H1 (cell line): ENCODE measurements at regions not wholly inside any gene's neighbourhood (a gene's known extent, or its start where the extent isn't known, plus 50 kb on each side); places are given as distances from the start of the nearest gene placed in this dataset.

Source experiments
- CTCF ChIA-PET: fragments of 300-600 bp; sonication (Branson Sonifier 250); formaldehyde crosslinking; loops from one replicate; lab custom pipeline; 2021; ENCODE audit not compliant: partially characterized antibody; lab: Charles Lee
- POLR2A ChIA-PET: fragments of 300-600 bp; sonication (Branson Sonifier 250); formaldehyde crosslinking; loops from one replicate; lab custom pipeline; 2021; ENCODE audit warnings: inconsistent platforms; ENCODE audit not compliant: partially characterized antibody; lab: Charles Lee
- DNase-seq, 2 experiments: peaks; one replicate each; pipeline versions ENCODE4 v3.0.0 to v3.0.0-alpha.2; 2010 to 2022; ENCODE audit warnings: low spot score in 2 of 2, low read depth in 1 of 2, mixed read lengths in 1 of 2
- FAIRE-seq: peaks from 2 replicates; lab custom pipeline; 2011; peaks lifted over from hg19 to GRCh38; lab: Jason Lieb, UNC
- H2AFZ ChIP-seq: 2 replicates; pipeline ENCODE4 v1.8.1; 2012; ENCODE audit warnings: low read length, inconsistent platforms
- H2AK5ac ChIP-seq: 2 replicates; pipeline ENCODE4 v1.6.1; 2013; ENCODE audit warnings: low read depth, low read length
- H2BK120ac ChIP-seq: replicated peaks from 2 replicates; pipeline ENCODE3; 2013; ENCODE audit warnings: low read depth, low read length, inconsistent platforms
- H2BK12ac ChIP-seq: 2 replicates; pipeline ENCODE4 v1.6.1; 2013; ENCODE audit warnings: low read depth, low read length
- H2BK15ac ChIP-seq: 2 replicates; pipeline ENCODE4 v1.6.1; 2013; ENCODE audit warnings: low read length
- H2BK20ac ChIP-seq: 2 replicates; pipeline ENCODE4 v1.6.1; 2013; ENCODE audit warnings: low read length
- H2BK5ac ChIP-seq: 2 replicates; pipeline ENCODE4 v1.6.1; 2013; ENCODE audit warnings: low read depth, low read length
- H3K14ac ChIP-seq: 2 replicates; pipeline ENCODE4 v1.6.1; 2013; ENCODE audit warnings: inconsistent platforms; ENCODE audit not compliant: insufficient read length
- H3K18ac ChIP-seq: 2 replicates; pipeline ENCODE4 v1.6.1; 2013; ENCODE audit warnings: low read length; ENCODE audit errors: extremely low read depth
- H3K23ac ChIP-seq: 2 replicates; pipeline ENCODE4 v1.6.1; 2013; ENCODE audit warnings: inconsistent platforms; ENCODE audit not compliant: insufficient read length
- H3K23me2 ChIP-seq: 2 replicates; pipeline ENCODE4 v1.6.1; 2013; ENCODE audit warnings: low read depth, low read length
- H3K27ac ChIP-seq: 2 replicates; pipeline ENCODE4 v1.6.1; 2011; ENCODE audit warnings: low read depth, low read length, inconsistent platforms
- H3K27me3 ChIP-seq, 4 experiments: replicated peaks in 1 of 4; 1 replicate in 1 of 4; 2 replicates in 3 of 4; pipeline versions ENCODE4 v1.6.1 to v1.8.1; 2011 to 2013; ENCODE audit warnings: low read length in 3 of 4, mild to moderate bottlenecking in 3 of 4, inconsistent platforms in 2 of 4, mixed read lengths in 2 of 4, moderate library complexity in 1 of 4; ENCODE audit not compliant: control insufficient read depth in 3 of 4, insufficient read depth in 3 of 4; ENCODE audit errors: extremely low read depth in 1 of 4
- H3K36me3 ChIP-seq, 4 experiments: 2 replicates each; pipeline versions ENCODE4 v1.6.1 to v1.8.1; 2011 to 2013; ENCODE audit warnings: mild to moderate bottlenecking in 4 of 4, low read length in 3 of 4, moderate library complexity in 2 of 4, control low read depth in 1 of 4, inconsistent platforms in 1 of 4; ENCODE audit not compliant: insufficient read depth in 4 of 4, control insufficient read depth in 2 of 4
- H3K4ac ChIP-seq: replicated peaks from 2 replicates; pipeline ENCODE3; 2013; ENCODE audit warnings: low read length, low read depth, mixed read lengths, inconsistent platforms; ENCODE audit not compliant: insufficient read length
- H3K4me1 ChIP-seq, 4 experiments: replicated peaks in 1 of 4; 1 replicate in 1 of 4; 2 replicates in 3 of 4; pipeline versions ENCODE4 v1.6.1 to v1.8.1; 2011 to 2013; ENCODE audit warnings: low read length in 3 of 4, inconsistent platforms in 2 of 4, mixed read lengths in 1 of 4; ENCODE audit not compliant: insufficient read depth in 4 of 4, control insufficient read depth in 3 of 4
- H3K4me2 ChIP-seq, 2 experiments: 2 replicates each; pipeline versions ENCODE4 v1.6.1 to v1.8.1; 2011 to 2013; ENCODE audit warnings: low read depth in 2 of 2, low read length in 2 of 2, control low read depth in 1 of 2, inconsistent platforms in 1 of 2, mild to moderate bottlenecking in 1 of 2; ENCODE audit not compliant: insufficient read depth in 1 of 2
- H3K4me3 ChIP-seq, 4 experiments: fragments of 200-600, 300-600 bp in 1 of 4; sonication (generic), shearing (Covaris generic), sonication (Bioruptor Twin) in 1 of 4; 2 replicates each; pipeline versions ENCODE4 v1.5.1 to v1.8.1; 2011 to 2016; ENCODE audit warnings: low read length in 4 of 4, low read depth in 3 of 4, control low read depth in 2 of 4, inconsistent platforms in 2 of 4, mild to moderate bottlenecking in 2 of 4, mixed read lengths in 1 of 4, moderate library complexity in 1 of 4; ENCODE audit not compliant: insufficient read depth in 2 of 4; ENCODE audit errors: extremely low read depth in 1 of 4
- H3K56ac ChIP-seq: replicated peaks from 2 replicates; pipeline ENCODE3; 2013; ENCODE audit warnings: low read depth, mild to moderate bottlenecking, mixed read lengths, low read length, inconsistent platforms; ENCODE audit not compliant: insufficient read length
- H3K79me1 ChIP-seq: 2 replicates; pipeline ENCODE4 v1.6.1; 2013; ENCODE audit warnings: low read depth, low read length, control low read depth
- H3K79me2 ChIP-seq, 2 experiments: 2 replicates each; pipeline versions ENCODE4 v1.6.1 to v1.8.1; 2012 to 2013; ENCODE audit warnings: low read length in 2 of 2, mild to moderate bottlenecking in 2 of 2, inconsistent platforms in 1 of 2; ENCODE audit not compliant: insufficient read depth in 2 of 2, control insufficient read depth in 1 of 2
- H3K9ac ChIP-seq, 4 experiments: replicated peaks in 1 of 4; 1 replicate in 1 of 4; 2 replicates in 3 of 4; pipeline versions ENCODE4 v1.6.1 to v1.8.1; 2011 to 2013; ENCODE audit warnings: low read depth in 3 of 4, low read length in 3 of 4, control low read depth in 2 of 4, mild to moderate bottlenecking in 2 of 4, moderate library complexity in 2 of 4, inconsistent platforms in 1 of 4; ENCODE audit errors: extremely low read depth in 1 of 4
- H3K9me3 ChIP-seq, 2 experiments: 2 replicates each; pipeline versions ENCODE4 v1.6.1 to v1.8.1; 2012 to 2013; ENCODE audit warnings: mild to moderate bottlenecking in 2 of 2, moderate library complexity in 2 of 2, control low read depth in 1 of 2, inconsistent platforms in 1 of 2, low read depth in 1 of 2, low read length in 1 of 2, mixed read lengths in 1 of 2; ENCODE audit not compliant: insufficient read depth in 2 of 2
- H4K20me1 ChIP-seq, 2 experiments: replicated peaks in 1 of 2; 2 replicates each; pipeline versions ENCODE3 to v1.8.1; 2011 to 2013; ENCODE audit warnings: inconsistent platforms in 2 of 2, low read length in 2 of 2, mild to moderate bottlenecking in 1 of 2; ENCODE audit not compliant: insufficient read depth in 2 of 2, control insufficient read depth in 1 of 2
- H4K5ac ChIP-seq: 2 replicates; pipeline ENCODE4 v1.6.1; 2013; ENCODE audit warnings: low read length, low read depth, mixed read lengths, inconsistent platforms; ENCODE audit not compliant: insufficient read length
- H4K8ac ChIP-seq: 2 replicates; pipeline ENCODE4 v1.8.0; 2013; ENCODE audit warnings: mild to moderate bottlenecking, moderate library complexity, low read length, inconsistent platforms; ENCODE audit not compliant: insufficient read depth; ENCODE audit errors: extremely low read depth
- H4K91ac ChIP-seq: replicated peaks from 2 replicates; pipeline ENCODE3; 2013; ENCODE audit warnings: low read length, mixed read lengths, inconsistent platforms; ENCODE audit not compliant: insufficient read length
- CBX8 ChIP-seq: fragments of 300-800, 300-1000 bp; sonication (generic); IDR thresholded peaks from 2 replicates; pipeline ENCODE4 v1.7.1; 2016; ENCODE audit warnings: low read depth, low read length, borderline replicate concordance
- CEBPB ChIP-seq: IDR thresholded peaks from 2 replicates; pipeline ENCODE4 v1.6.1; 2012; ENCODE audit warnings: low read depth, low read length
- CHD2 ChIP-seq: IDR thresholded peaks from 2 replicates; pipeline ENCODE4 v1.6.1; 2012; ENCODE audit warnings: low read length, improper control_type of control experiment
- FOSL1 ChIP-seq: IDR thresholded peaks from 2 replicates; pipeline ENCODE4 v1.6.1; 2011; ENCODE audit warnings: mild to moderate bottlenecking, low read depth, low read length, moderate library complexity; ENCODE audit not compliant: insufficient read depth
- GABPA ChIP-seq: IDR thresholded peaks from 2 replicates; pipeline ENCODE4 v1.6.1; 2011; ENCODE audit warnings: mild to moderate bottlenecking, low read length, moderate library complexity, borderline replicate concordance; ENCODE audit not compliant: insufficient read depth
- HDAC6 ChIP-seq: IDR thresholded peaks from one replicate; pipeline ENCODE4 v1.7.1; 2012; ENCODE audit warnings: low read depth, mild to moderate bottlenecking, inconsistent platforms, low read length, moderate library complexity
- JUN ChIP-seq: IDR thresholded peaks from 2 replicates; pipeline ENCODE4 v1.6.1; 2011; ENCODE audit warnings: low read depth, mild to moderate bottlenecking, improper control_type of control experiment, low read length
- JUND ChIP-seq: IDR thresholded peaks from 2 replicates; pipeline ENCODE4 v1.6.1; 2011; ENCODE audit warnings: mild to moderate bottlenecking, improper control_type of control experiment, low read length
- RFX5 ChIP-seq: IDR thresholded peaks from 2 replicates; pipeline ENCODE4 v1.6.1; 2011; ENCODE audit warnings: low read depth, low read length, improper control_type of control experiment, borderline replicate concordance
- SP1 ChIP-seq: IDR thresholded peaks from 2 replicates; pipeline ENCODE4 v1.6.1; 2011; ENCODE audit warnings: low read depth, low read length
- ZNF274 ChIP-seq: IDR thresholded peaks from 2 replicates; pipeline ENCODE4 v1.7.0; 2012; ENCODE audit warnings: low read length, borderline replicate concordance; ENCODE audit errors: extremely low read depth
- TF ChIP-seq, protein P1 (sequence below): IDR thresholded peaks from 2 replicates; pipeline ENCODE4 v1.6.1; 2012; ENCODE audit warnings: inconsistent platforms

DNA sequence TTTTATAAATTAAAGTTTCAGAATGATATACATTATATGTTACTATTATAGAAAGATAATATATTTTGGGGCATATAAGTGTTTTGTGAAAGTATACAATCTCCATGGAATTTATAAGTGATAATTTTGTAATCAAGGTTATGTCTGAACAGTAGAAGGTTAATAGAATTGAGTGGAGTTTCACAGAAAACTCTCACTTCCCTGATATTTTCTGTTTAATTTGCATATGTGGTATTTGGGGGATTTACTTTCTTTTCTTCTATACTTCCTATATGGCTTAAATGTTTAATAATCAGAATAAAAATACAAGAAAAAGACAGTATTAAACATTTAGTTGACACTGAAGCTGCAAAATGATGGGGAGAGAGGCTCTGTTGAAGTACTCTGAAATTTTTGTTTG is 848.5 kb downstream of the DACH1 start:
- H3K4me3 ChIP-seq = no peak overlapping the region
- ChIA-PET POLR2A (no interaction called here), CTCF (interaction anchor here (0.7 to 1.5 kb wide), 6 partner anchors 9 to 59 kb away, joined by 3 to 5 read pairs (median 4); no protein-coding TSS in a partner anchor)
- TF ChIP-seq RFX5 (no peak), FOSL1 (no peak), SP1 (no peak), JUND (no peak), CHD2 (no peak), CEBPB (no peak), CBX8 (no peak), GABPA (no peak), ZNF274 (no peak), HDAC6 (no peak), JUN (no peak)
- TF ChIP-seq, protein P1, sequence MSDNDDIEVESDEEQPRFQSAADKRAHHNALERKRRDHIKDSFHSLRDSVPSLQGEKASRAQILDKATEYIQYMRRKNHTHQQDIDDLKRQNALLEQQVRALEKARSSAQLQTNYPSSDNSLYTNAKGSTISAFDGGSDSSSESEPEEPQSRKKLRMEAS = no peak

More for the DNA sequence above, 848.5 kb downstream of the DACH1 start:
- H3K18ac ChIP-seq = no peak overlapping the region
- no peaks in the 10 kb centered on the region for H3K36me3 ChIP-seq
- H4K91ac ChIP-seq = no peak overlapping the region
- no peak overlapping the region for H3K4me2 ChIP-seq
- no peaks in the 10 kb centered on the region for H3K4me1 ChIP-seq
- no peak overlapping the region for H2BK15ac ChIP-seq
- H2BK20ac ChIP-seq = no peak overlapping the region
- no peaks in the 10 kb centered on the region for H3K79me1 ChIP-seq
- no peak for DNase-seq
- no peak overlapping the region for H3K23ac ChIP-seq
- no peak for FAIRE-seq
- no peak overlapping the region for H4K8ac ChIP-seq
- no peaks in the 10 kb centered on the region for H3K27me3 ChIP-seq
- no peaks in the 10 kb centered on the region for H3K23me2 ChIP-seq
- no peak overlapping the region for H3K14ac ChIP-seq
- H2AFZ ChIP-seq = no peak overlapping the region
- no peak overlapping the region for H2AK5ac ChIP-seq
- no peak overlapping the region for H4K5ac ChIP-seq
- no peak overlapping the region for H2BK120ac ChIP-seq
- no peaks in the 10 kb centered on the region for H4K20me1 ChIP-seq
- no peak overlapping the region for H3K27ac ChIP-seq
- no peak overlapping the region for H2BK12ac ChIP-seq
- no peak overlapping the region for H3K56ac ChIP-seq
- no peaks in the 10 kb centered on the region for H3K9me3 ChIP-seq
- no peak overlapping the region for H3K9ac ChIP-seq
- H2BK5ac ChIP-seq = no peak overlapping the region
- H3K4ac ChIP-seq = no peak overlapping the region
- H3K79me2 ChIP-seq = no peaks in the 10 kb centered on the region
